SK-MEL-5 (cell line): ENCODE measurements at regions not wholly inside any gene's neighbourhood (a gene's known extent, or its start where the extent isn't known, plus 50 kb on each side); places are given as distances from the start of the nearest gene placed in this dataset.

Experiments used
- DNase-seq: peaks from one replicate; pipeline ENCODE4 v3.0.0-alpha.2; 2016; ENCODE audit warnings: low read depth, low spot score
- in situ Hi-C: cut with HindIII; loops from 2 replicates; pipeline ENCODE4 v1.10.0; 2016; ENCODE audit warnings: low sequenced_read_pairs, high pct_unique_total_duplicates, low pct_unique_long_range_greater_than_20kb

DNA sequence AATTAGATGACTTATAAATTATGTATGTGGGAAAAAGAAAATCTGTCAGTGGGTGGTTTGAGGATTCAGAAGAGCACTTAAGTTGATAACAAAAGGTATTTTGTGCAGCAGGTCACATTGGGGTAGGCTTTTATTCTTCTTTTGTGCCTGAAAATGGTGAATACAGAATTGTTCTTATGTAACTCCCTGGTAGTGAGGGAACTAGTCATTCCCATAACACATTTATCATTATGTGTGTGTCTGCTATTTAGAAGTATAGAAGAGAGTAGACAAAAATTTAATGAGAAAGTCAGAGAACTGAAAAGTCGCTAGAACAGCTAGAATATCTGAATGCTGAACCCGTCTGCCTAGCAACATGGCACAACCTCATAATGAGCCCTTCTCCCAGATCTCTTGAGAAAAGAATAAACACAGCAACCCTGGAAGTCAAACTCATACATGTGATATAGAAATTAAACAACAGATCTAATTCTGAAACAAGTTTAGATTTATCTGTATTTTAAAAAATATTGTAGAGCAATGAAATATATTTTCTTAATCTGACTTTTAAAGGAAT is 111.8 kb upstream of the EDNRB start:
- in situ Hi-C loops = no loop called here

DNA sequence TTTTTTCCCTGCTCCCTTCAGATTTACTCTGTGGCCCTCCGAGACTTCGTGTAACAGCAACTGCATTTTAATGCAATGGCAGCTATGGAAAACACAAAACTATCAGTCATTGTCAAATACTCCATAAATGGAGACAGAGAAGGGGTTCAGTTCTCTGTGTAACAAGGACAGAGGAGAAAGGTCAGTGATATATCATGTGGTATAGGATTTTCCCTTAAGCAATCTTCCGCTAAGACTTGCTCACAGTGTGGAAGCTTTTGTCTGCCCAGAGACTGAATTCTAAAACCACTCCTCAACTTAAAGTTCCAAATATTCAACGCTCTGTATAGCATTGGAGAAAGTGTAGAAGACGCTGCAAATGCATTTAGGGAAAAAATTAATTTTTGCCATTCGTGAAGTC is 111.3 kb upstream of the EDNRB start:
- in situ Hi-C loops = no loop called here
- DNase-seq = peak; percentile 96

More for the DNA sequence above, 111.8 kb upstream of the EDNRB start:
- peak; percentile 92 for DNase-seq

DNA sequence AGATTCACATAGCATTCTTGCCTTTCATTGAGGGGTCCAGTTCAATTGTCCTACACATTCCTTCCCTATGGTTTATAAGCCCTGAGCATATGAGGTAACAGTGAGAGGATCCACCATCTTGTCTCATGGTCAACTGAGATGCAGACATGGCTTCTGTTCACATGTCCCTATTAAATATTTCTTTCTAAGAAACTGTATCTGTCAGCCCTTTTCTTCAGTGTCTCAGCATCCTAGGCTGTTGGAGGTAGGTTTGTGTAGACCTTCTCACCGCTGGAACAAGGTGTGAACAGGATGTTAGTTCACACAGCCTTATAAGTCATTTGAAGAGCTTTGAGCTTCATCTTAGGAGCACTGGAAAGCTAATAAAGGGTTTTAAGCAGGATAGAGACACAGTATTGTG is 110.3 kb upstream of the EDNRB start:
- no peak for DNase-seq
- in situ Hi-C loops = no loop called here

DNA sequence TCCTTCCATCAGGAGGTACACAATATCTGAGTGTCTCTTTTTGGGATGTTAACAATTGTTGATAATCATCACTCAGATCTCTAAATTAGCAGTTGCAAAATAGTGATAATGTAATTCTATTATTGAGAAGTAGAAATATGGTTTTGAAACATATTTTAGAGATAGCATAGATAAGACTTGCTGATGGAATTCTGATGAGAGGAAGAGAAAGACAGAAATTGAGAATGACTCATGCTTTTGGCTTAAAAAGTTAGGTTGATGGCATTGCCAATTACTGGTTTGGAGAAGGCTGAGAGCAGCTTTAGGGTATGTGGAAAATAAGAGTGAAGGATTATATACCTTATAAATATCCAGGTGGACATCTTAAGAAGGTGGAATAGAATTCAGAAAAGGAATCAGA is 106.4 kb upstream of the EDNRB start:
- no peak for DNase-seq
- in situ Hi-C loops = no loop called here

DNA sequence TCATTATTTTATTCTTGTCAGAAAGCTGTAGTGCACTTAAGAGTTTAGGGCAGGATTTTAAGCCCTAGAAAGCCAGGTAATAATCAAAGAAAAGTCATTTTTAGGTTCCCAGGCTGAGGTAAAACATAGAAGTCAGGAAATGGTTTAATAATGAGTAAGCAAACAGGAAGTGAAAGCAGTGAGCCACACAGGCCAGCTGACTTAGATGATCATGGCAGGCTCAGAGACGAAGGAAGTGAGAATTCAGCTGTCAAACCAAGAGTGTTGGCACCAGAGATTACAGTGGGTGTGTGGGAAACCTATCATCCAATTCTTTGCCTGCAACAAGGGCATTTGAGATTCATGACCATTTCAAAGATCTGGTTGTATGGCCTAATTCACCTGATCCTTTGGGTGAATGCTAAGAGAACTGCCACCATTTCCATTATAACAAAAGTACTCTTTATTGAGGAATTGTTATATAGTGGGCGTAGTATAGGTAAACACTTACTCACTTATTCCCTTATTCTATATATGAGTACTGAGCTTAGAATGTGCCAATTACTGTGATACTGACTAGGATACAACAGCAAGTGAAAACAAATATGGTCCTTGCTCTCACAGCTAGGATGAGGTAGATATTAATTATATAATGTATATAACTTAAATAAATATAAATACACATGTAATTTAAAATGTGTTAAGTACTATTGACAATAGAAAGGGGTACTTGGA is 103.7 kb upstream of the EDNRB start:
- DNase-seq = no peak
- in situ Hi-C loops = no loop called here

DNA sequence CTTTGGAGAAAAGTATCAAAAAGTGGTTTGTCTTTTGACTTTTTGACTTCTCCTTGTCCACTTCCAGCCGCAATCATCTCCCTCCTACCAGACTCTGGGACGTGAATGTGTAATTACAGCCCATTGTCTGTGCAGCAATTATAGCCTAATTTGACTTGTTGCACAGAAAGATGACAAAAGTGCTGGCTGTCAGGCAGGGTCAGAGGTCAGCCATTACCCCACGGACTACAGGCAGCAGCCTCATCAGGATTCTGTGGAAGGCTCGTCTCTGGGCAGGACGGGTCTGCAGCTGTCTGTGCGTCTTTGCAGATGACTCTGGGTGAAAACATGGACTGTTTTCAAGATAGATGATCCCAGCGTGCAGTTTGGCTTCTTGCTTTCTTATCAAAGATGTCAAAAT is 102.2 kb upstream of the EDNRB start:
- in situ Hi-C loops = no loop called here
- DNase-seq = no peak

DNA sequence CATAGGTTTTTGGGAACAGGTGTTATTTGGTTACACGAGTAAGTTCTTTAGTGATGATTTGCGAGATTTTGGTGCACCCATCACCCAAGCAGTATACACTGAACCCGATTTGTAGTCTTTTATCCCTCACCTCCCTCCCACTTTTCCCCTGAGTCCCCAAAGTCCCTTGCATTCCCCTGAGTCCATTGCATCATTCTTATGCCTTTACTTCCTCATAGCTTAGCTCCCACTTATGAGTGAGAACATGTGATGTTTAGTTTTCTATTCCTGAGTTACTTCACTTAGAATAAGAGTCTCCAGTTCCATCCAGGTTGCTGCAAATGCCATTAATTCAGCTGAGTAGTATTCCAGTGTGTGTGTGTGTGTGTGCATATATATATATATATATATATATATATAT is 97.2 kb upstream of the EDNRB start:
- in situ Hi-C loops = no loop called here
- no peak for DNase-seq

DNA sequence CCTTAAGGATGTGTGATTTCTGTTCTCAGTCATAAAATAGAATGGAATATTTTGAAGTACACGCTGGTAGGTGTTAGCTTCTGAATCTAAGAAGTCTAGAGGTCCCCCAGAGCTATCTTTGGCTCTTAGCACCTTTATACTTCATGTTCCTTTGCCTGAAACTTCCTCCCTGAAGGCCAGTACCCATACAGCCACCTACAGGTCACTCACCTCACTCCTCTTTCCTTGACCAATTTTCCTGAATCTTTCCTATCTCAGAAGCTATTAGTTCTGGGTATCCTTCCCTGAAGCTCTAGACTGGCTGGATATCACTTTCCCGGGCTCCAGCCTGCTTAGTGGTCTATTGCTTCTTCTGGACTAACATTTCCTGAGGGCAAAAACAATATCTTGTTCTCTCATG is 93.4 kb upstream of the EDNRB start:
- in situ Hi-C loops = no loop called here
- DNase-seq = no peak

DNA sequence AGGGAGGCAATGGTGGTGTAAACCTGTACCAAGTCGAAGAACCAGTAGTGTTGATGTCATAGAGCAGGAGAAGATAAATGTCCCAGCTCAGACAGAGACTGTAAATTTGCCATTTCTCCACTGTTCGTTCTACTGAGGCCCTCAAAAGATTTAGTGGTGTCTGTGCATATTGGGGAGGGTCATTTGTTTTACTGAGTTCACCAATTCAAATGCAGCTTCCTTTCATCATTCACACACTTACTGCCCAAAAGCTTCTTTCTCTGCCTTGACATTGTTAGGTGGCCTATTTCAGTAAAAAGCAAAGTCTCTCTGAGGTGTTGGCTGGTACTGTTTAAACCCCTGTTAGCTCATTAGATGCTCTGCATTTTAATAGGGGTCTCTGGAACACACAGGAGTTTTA is 86.2 kb upstream of the EDNRB start:
- no peak for DNase-seq
- in situ Hi-C loops = no loop called here

DNA sequence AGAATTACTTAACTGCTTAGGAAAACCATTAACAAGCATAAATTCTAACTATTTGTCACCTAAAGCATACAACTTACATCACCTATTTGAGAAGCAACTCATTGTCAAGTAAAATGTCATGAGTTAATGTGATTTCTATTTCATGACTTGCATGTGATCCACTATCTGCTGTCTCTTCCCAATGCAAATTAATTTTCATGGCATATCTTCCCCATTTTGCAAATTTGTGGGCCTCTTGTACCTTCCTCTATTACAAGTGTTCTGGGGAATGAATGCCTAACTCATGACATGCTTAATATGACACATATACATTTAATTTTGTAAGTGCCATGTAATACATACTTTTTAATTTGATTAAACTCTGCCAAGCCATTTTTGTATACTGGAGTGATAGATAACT is 81.1 kb upstream of the EDNRB start:
- DNase-seq = no peak
- in situ Hi-C loops = no loop called here

DNA sequence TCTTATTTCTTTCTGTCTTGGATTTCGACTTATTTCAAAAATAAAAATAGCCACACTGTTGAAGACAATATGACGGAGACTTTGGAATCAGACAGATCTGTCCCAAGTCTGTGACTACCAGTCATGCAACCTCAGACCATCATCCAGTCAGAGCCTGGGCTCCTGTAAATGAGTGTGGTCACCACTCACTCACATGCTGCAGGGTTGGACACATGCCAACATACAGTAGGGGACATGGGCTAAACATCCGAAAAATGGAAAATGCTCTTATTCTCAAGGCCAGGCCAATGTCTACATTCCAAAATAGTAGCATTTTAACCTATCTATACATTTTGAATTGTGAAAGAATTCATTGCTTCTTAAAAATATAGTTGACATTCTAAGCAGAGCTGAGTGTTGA is 75.5 kb upstream of the EDNRB start:
- in situ Hi-C loops = no loop called here
- DNase-seq = peak; percentile 70

DNA sequence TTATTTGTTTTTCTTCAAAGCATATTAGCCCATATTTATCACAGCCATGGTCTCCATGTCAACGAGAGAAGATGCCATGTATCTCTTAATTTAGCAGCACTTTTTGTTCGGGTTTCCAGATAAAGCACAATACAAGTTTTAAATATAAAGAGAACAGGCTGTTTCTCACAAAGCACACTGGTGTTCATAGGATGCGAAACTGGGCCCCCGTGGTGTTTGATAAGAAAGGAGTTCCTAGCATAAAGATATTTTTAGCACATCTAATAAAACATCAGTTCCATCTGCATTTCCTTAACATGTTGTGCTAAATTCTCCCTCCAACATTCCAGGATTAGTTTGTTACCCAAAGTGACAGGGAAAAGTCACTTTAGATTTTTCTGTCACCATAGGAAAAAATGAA is 72.4 kb upstream of the EDNRB start:
- in situ Hi-C loops = no loop called here
- DNase-seq = peak; percentile 58

DNA sequence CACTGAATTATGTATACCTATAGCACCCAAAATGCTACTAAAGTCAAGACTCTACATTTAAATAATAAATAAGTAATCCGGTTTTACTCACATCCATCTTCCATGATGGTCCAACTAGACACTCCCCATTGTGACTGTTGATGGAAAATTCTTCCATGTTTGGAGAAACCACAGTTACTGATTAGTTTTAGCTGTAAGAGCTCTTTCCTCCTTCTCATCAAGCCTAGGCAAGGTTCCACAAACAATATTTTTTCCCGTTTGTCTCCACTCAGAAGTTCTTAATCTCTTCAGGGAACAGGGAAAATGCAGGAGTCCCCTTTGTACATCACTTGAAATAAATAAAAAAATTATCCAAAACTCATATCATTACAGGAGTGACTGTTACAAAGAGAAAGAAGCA is 70.7 kb upstream of the EDNRB start:
- in situ Hi-C loops = no loop called here
- DNase-seq = no peak

DNA sequence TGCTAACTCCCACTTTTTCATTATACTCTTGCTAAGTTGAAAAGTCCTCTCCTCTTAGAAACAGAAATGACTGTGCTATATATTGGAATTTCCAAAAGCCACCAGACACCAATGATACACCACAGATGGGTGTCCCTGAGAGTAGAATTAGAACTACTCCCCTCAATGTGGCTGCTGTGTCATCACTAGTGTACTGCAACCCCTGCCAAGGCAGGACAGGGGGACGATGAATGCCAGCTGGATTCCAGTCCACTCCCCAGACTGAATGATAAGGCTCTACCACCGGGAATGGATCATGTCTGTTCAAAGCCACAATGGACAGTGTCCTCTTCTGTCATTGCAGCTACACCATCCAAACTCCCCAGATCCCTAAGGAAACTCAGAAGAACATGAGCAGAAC is 69.7 kb upstream of the EDNRB start:
- in situ Hi-C loops = no loop called here
- DNase-seq = no peak

DNA sequence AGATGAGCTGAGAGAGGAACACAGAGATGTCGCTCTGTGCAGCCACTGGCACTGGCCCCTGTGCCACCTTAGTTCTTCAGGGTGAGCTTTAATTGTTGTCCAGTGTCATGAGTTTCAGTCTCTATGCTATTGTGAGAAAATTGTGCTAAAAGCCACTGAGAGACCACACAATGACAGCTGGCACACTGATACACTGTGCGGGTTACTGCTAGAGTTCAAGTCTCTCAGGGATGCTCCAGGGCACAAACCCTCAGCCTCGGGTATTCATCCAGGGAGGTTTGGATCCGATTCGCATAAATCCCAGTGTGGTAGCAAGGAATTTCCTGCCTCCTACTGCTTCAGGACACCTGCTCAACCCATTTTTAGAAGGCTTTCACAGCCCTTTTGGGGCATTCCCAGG is 68.1 kb upstream of the EDNRB start:
- DNase-seq = no peak
- in situ Hi-C loops = no loop called here

DNA sequence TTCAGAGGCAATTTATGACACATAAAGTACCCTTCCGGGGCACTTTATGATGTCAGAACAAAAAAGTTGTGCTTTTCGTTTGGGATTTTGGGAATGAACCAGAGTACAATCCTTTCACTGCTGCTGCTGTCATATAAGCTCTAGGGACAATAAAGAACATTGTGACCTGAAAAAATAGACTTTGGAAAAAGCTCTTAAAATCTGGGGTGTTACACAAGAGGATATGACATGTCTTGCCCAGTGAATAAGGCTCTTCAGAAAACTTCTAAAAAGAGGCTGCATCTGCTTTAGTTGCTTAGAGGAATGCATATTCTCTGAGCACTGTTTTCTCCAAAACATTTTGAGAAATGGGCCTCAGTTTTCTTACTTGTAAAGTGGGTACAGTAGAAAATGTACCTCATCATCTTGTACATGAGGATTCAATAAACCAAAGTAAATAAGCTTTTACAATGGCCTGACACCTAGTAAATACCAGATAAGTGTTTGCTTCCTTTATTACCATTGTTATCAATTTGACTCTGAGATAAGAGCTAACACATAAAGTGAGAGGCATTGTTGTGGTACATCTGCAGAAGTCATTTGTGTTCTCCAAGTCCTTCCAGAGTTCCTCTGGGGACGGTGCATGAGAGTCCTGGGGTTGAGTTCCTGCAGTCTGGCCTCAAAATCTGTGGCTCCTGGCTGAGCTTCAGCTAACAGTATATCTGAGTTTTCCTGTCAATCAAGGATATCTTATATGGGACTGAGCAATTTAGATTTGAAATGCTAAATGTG is 67.4 kb upstream of the EDNRB start:
- no peak for DNase-seq
- in situ Hi-C loops = no loop called here

DNA sequence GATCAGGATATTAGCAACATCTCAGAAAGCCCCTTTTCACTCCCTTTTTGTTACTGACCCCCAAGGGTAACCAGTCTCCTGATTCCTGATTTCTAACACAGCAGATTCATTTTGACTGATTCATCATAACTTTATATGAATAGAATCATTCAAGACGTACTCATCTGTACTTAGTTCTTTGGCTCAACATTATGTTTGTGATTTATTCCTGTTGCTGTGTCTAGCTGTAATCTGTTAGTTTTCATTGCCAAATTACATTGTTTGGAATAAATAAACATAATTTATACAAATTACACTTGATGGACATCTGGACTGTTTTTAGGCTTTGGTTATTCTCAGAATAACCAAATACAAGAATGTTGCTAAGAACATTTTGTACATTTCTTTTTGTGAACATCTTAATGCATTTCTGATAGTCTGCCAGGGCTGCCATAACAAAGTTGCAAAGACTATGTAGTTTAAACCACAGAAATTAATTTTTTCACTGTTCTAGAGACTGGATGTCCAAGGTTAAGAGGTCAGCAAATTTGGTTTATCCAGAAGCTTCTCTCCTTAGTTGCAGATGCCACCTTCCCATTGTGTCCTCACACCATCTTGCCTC is 62.8 kb upstream of the EDNRB start:
- peak; percentile 80 for DNase-seq

DNA sequence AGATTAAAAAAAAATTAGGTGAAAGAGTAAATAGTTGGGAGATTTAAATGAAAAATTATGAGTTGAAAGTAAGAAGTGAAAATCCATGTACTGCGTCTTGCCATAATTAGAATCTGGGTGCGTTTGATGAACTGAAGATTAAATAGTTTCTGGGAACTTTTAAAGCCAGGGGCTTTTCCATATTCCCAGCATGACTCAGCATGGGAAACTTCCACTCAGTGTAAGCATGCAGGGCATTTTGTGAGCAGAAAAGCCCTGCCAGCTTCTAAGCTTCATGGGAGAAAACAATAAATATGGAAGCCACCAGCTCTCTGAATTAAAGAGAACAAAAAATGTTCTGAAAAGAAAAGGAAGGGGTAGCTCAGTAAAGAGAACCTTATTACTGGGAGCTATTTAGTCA is 62.0 kb upstream of the EDNRB start:
- in situ Hi-C loops = no loop called here
- peak; percentile 79 for DNase-seq

More for the DNA sequence above, 62.8 kb upstream of the EDNRB start:
- in situ Hi-C loops = no loop called here
